IPS DF 6.9 (cell line): ENCODE measurements at regions not wholly inside any gene's neighbourhood (a gene's known extent, or its start where the extent isn't known, plus 50 kb on each side); places are given as distances from the start of the nearest gene placed in this dataset.

Source experiments
- DNase-seq: peaks from one replicate; pipeline ENCODE4 v3.0.0-alpha.2; 2013; ENCODE audit warnings: low read depth, low spot score
- H3K27ac ChIP-seq: one replicate; pipeline ENCODE4 v1.5.1; 2013; ENCODE audit warnings: low read length, control low read depth
- H3K27me3 ChIP-seq: 2 replicates; pipeline ENCODE4 v1.6.1; 2013; ENCODE audit warnings: mild to moderate bottlenecking, low read length; ENCODE audit not compliant: control insufficient read depth, insufficient read depth
- H3K36me3 ChIP-seq: 2 replicates; pipeline ENCODE4 v1.6.1; 2013; ENCODE audit warnings: low read length; ENCODE audit not compliant: control insufficient read depth, insufficient read depth
- H3K4me1 ChIP-seq: 2 replicates; pipeline ENCODE4 v1.6.1; 2013; ENCODE audit warnings: low read length; ENCODE audit not compliant: control insufficient read depth, insufficient read depth
- H3K4me3 ChIP-seq: 2 replicates; pipeline ENCODE4 v1.5.1; 2013; ENCODE audit warnings: mild to moderate bottlenecking, low read length
- H3K9me3 ChIP-seq: 2 replicates; pipeline ENCODE4 v1.6.1; 2013; ENCODE audit warnings: low read length, inconsistent platforms; ENCODE audit not compliant: control insufficient read depth, insufficient read depth
- WGBS: extraction: QIAGEN DNeasy Blood & Tissue Kit; methylation state at CpG from one replicate; pipeline ENCODE4 v1.1.7; 2013; ENCODE audit warnings: mixed read lengths, missing lambda C conversion rate; ENCODE audit not compliant: insufficient read length, insufficient coverage; 5-methylcytosine and 5-hydroxymethylcytosine counted together

GRCh38 chr3:10555263-10555662 lies 49.9 kb upstream of the ATP2B2 start:
- no peaks in the 10 kb centered on the region for H3K27me3 ChIP-seq
- H3K9me3 ChIP-seq, result no peaks in the 10 kb centered on the region
- H3K4me3 ChIP-seq, result no peak overlapping the region
- no peak for DNase-seq
- no peak overlapping the region for H3K27ac ChIP-seq
- H3K4me1 ChIP-seq, result 0 out of 2 replicates have a peak, but pooled peaks cover 2% of the 10 kb centered on the region
- H3K36me3 ChIP-seq, result no peaks in the 10 kb centered on the region
- no CpG with 5 or more reads among the region's 1 CpG for WGBS

GRCh38 chr3:10556312-10556711 lies 50.9 kb upstream of the ATP2B2 start:
- DNase-seq, result no peak
- H3K27ac ChIP-seq, result no peak overlapping the region
- H3K36me3 ChIP-seq, result no peaks in the 10 kb centered on the region
- H3K27me3 ChIP-seq, result no peaks in the 10 kb centered on the region
- WGBS, result no CpG with 5 or more reads among the region's 7 CpGs
- no peaks in the 10 kb centered on the region for H3K9me3 ChIP-seq
- 0 out of 2 replicates have a peak, but pooled peaks cover 2% of the 10 kb centered on the region for H3K4me1 ChIP-seq
- H3K4me3 ChIP-seq, result no peak overlapping the region

- no peak overlapping the region for H3K4me3 ChIP-seq
- H3K36me3 ChIP-seq, result no peaks in the 10 kb centered on the region
- no peaks in the 10 kb centered on the region for H3K27me3 ChIP-seq
- no CpG with 5 or more reads among the region's 7 CpGs for WGBS
- H3K9me3 ChIP-seq, result no peaks in the 10 kb centered on the region
- no peak overlapping the region for H3K27ac ChIP-seq
- no peak for DNase-seq
- H3K4me1 ChIP-seq, result 0 out of 2 replicates have a peak, but pooled peaks cover under 1% of the 10 kb centered on the region
Observed at GRCh38 chr3:10557250-10557649, 51.9 kb upstream of the ATP2B2 start.

GRCh38 chr3:10557781-10558373 lies 52.5 kb upstream of the ATP2B2 start:
- WGBS, result no CpG with 5 or more reads among the region's 5 CpGs
- Histone ChIP-seq H3K27me3 (no peaks in the 10 kb centered on the region), H3K9me3 (no peaks in the 10 kb centered on the region), H3K36me3 (no peaks in the 10 kb centered on the region), H3K4me1 (no peaks in the 10 kb centered on the region), H3K27ac (no peak overlapping the region), H3K4me3 (no peak overlapping the region)
- DNase-seq, result no peak

GRCh38 chr3:10558736-10559135 lies 53.4 kb upstream of the ATP2B2 start:
- H3K27ac ChIP-seq, result no peak overlapping the region
- no peaks in the 10 kb centered on the region for H3K9me3 ChIP-seq
- no peaks in the 10 kb centered on the region for H3K36me3 ChIP-seq
- no peak for DNase-seq
- H3K27me3 ChIP-seq, result no peaks in the 10 kb centered on the region
- WGBS, result no CpG with 5 or more reads among the region's 4 CpGs
- H3K4me3 ChIP-seq, result no peak overlapping the region
- H3K4me1 ChIP-seq, result no peaks in the 10 kb centered on the region

GRCh38 chr3:10560060-10560861 lies 54.9 kb upstream of the ATP2B2 start:
- Histone ChIP-seq H3K4me1 (no peaks in the 10 kb centered on the region), H3K27me3 (no peaks in the 10 kb centered on the region), H3K4me3 (no peak overlapping the region), H3K36me3 (no peaks in the 10 kb centered on the region), H3K27ac (no peak overlapping the region), H3K9me3 (no peaks in the 10 kb centered on the region)
- whole genome bisulfite sequencing, result no CpG with 5 or more reads among the region's 14 CpGs
- no peak for DNase-seq

- H3K27me3 ChIP-seq, result no peaks in the 10 kb centered on the region
- no peaks in the 10 kb centered on the region for H3K4me1 ChIP-seq
- no peaks in the 10 kb centered on the region for H3K36me3 ChIP-seq
- no peak overlapping the region for H3K4me3 ChIP-seq
- no peaks in the 10 kb centered on the region for H3K9me3 ChIP-seq
- DNase-seq, result no peak
- WGBS, result no CpG with 5 or more reads among the region's 7 CpGs
- H3K27ac ChIP-seq, result no peak overlapping the region
Observed at GRCh38 chr3:10561162-10561945, 56.0 kb upstream of the ATP2B2 start.

GRCh38 chr3:10561946-10562560 lies 56.7 kb upstream of the ATP2B2 start:
- Histone ChIP-seq H3K9me3 (no peaks in the 10 kb centered on the region), H3K4me3 (no peak overlapping the region), H3K36me3 (no peaks in the 10 kb centered on the region), H3K27me3 (no peaks in the 10 kb centered on the region), H3K4me1 (no peaks in the 10 kb centered on the region), H3K27ac (no peak overlapping the region)
- DNase-seq, result no peak
- WGBS, result no CpG with 5 or more reads among the region's 4 CpGs

GRCh38 chr3:10563396-10563795 lies 58.0 kb upstream of the ATP2B2 start:
- no peaks in the 10 kb centered on the region for H3K36me3 ChIP-seq
- H3K4me3 ChIP-seq, result no peak overlapping the region
- no peak for DNase-seq
- H3K27me3 ChIP-seq, result no peaks in the 10 kb centered on the region
- H3K27ac ChIP-seq, result no peak overlapping the region
- no peaks in the 10 kb centered on the region for H3K4me1 ChIP-seq
- no CpG with 5 or more reads among the region's 2 CpGs for WGBS
- no peaks in the 10 kb centered on the region for H3K9me3 ChIP-seq

- Histone ChIP-seq H3K9me3 (no peaks in the 10 kb centered on the region), H3K27me3 (no peaks in the 10 kb centered on the region)
- WGBS, result no CpG with 5 or more reads among the region's 3 CpGs
Observed at GRCh38 chr3:10565814-10566213, 60.4 kb upstream of the ATP2B2 start.

More at GRCh38 chr3:10565814-10566213, 60.4 kb upstream of the ATP2B2 start:
- no peak overlapping the region for H3K27ac ChIP-seq
- H3K4me3 ChIP-seq, result no peak overlapping the region
- H3K36me3 ChIP-seq, result no peaks in the 10 kb centered on the region
- H3K4me1 ChIP-seq, result no peaks in the 10 kb centered on the region
- no peak for DNase-seq
